Epithelial cell of proximal tubule (primary cell): ENCODE measurements at regions not wholly inside any gene's neighbourhood (a gene's known extent, or its start where the extent isn't known, plus 50 kb on each side); places are given as distances from the start of the nearest gene placed in this dataset.
"Not testable (repeated sequence)": the region's sequence is repeated elsewhere in the genome, so short reads cannot be mapped to it uniquely, and the experiment has no call there.

Experiments
- DNase-seq: peaks from one replicate; pipeline ENCODE4 v3.0.0-alpha.2; 2011; ENCODE audit warnings: low read depth
- H3K4me3 ChIP-seq: 2 replicates; pipeline ENCODE4 v1.5.1; 2011; ENCODE audit warnings: low read depth, mild to moderate bottlenecking, low read length
- TF ChIP-seq, protein P1 (sequence below): conservative IDR thresholded peaks from 2 replicates; pipeline ENCODE4 v1.5.1; 2012; ENCODE audit warnings: low read depth, mild to moderate bottlenecking, low read length

DNA sequence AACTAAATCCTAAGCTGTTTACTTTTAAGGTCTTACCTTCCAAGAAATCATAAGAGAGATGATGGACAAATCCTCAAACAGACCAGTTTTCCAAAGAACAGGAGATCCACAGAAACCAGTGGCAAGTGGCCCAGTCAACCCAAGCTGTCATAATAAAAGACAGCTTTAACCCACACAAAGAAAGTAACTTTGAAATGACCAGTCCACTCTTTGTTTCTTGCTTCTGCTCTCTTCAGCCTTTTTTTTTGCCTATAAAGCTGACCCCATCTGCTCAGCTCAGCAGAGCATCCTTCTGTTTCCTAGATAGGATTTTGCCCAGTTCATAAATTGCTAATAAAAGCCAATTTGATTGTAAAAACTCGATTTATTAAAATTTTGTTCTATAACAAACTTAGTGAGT is 299.4 kb downstream of the OXSM start:
- no peak overlapping the region for H3K4me3 ChIP-seq
- TF ChIP-seq, protein P1, sequence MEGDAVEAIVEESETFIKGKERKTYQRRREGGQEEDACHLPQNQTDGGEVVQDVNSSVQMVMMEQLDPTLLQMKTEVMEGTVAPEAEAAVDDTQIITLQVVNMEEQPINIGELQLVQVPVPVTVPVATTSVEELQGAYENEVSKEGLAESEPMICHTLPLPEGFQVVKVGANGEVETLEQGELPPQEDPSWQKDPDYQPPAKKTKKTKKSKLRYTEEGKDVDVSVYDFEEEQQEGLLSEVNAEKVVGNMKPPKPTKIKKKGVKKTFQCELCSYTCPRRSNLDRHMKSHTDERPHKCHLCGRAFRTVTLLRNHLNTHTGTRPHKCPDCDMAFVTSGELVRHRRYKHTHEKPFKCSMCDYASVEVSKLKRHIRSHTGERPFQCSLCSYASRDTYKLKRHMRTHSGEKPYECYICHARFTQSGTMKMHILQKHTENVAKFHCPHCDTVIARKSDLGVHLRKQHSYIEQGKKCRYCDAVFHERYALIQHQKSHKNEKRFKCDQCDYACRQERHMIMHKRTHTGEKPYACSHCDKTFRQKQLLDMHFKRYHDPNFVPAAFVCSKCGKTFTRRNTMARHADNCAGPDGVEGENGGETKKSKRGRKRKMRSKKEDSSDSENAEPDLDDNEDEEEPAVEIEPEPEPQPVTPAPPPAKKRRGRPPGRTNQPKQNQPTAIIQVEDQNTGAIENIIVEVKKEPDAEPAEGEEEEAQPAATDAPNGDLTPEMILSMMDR = no peak

DNA sequence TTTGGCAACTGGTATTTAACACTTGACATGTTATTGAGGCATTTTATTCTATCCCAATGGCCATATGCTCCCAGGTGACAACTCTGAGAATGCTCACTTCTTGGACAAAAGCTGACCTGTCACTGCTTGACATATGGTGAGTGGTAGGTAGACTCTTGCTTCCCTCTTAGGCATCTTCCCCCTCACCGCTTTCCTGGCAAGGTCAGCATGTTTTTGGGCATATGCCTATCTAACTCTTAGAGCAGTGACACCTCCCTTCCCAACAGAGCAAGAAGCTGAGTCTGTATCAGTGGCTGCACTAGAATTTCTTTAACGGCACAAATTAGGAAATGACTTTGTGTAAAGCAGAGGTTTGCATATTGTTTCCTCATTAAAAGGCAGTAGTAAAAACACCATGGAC is 300.7 kb downstream of the OXSM start:
- TF ChIP-seq, protein P1 = no peak

More for the DNA sequence above, 299.4 kb downstream of the OXSM start:
- DNase-seq = no peak

DNA sequence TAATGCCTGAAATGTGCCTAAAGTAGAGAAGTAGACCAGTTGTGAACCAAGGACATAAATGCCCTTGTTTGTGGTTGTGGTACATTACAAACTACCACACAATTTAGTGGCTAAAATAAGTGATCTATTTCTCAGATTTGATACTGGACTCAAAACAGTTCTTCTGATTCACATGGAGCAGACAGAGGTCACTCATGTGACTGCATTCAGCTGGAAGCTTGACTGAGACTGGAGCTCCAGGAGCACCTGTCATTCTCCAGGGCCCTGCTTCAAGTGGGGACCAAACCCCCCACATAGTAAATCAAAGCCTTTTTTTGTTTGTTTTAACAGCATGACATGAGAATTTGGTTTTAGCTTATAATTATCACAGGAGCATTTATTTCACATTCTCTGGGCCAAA is 301.2 kb downstream of the OXSM start:
- no peak for DNase-seq
- TF ChIP-seq, protein P1 = no peak
- H3K4me3 ChIP-seq = no peak overlapping the region

More for the DNA sequence above, 300.7 kb downstream of the OXSM start:
- DNase-seq = no peak
- H3K4me3 ChIP-seq = no peak overlapping the region

DNA sequence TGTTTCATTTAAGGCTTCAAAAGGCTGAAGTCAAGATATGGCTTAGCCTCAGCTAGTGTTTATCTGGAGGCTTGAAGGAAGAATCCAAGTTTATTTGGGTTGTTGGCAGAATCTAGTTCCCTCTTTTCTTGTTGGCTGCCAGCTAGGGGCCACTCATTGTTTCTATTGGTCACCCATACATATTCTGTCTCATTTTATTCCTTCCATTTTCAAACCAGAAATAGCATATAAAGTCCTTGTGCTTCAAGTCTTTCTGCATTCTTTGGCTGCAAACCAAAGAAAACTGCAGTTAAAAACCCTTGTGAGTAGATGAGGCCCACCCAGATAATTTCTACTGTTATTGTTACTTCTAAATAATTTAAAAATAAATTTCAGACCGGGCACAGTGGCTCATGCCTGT is 301.7 kb downstream of the OXSM start:
- TF ChIP-seq, protein P1 = no peak
- no peak for DNase-seq
- no peak overlapping the region for H3K4me3 ChIP-seq

DNA sequence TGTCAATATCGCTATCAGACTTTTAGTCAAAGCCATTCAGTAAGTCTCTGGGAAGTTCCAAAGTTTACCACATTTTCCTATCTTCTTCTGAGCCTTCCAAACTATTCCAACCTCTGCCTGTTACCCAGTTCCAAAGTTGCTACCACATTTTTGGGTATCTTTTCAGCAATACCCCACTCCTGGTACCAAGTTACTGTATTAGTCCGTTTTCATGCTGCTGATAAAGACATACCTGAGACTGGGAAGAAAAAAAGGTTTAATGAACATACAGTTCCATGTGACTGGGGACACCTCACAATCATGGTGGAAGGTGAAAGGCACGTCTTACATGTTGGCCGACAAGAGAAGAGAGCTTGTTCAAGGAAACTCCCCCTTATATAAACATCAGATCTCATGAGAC is 307.2 kb downstream of the OXSM start:
- H3K4me3 ChIP-seq, DNase-seq: not testable (repeated sequence)

DNA sequence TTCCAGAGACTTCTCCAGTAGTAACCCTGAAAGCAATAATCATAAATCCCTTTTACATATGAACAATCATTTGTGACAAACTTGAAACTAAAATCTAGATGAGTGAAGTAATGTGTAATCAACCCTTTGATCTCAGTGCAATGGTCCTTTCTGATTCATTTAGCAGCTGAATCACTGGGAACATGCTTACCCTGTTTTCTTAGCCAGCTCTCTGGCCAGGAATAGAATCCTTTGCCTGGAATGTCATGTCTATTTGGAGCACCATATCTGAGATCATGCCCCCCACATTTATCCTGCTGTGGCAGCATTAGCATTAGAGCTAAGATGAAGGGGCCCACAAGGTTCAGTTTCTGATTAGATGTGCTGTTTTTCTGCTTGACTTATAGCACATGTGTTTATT is 309.8 kb downstream of the OXSM start:
- TF ChIP-seq, protein P1 = no peak
- no peak overlapping the region for H3K4me3 ChIP-seq
- DNase-seq = peak; percentile 80

DNA sequence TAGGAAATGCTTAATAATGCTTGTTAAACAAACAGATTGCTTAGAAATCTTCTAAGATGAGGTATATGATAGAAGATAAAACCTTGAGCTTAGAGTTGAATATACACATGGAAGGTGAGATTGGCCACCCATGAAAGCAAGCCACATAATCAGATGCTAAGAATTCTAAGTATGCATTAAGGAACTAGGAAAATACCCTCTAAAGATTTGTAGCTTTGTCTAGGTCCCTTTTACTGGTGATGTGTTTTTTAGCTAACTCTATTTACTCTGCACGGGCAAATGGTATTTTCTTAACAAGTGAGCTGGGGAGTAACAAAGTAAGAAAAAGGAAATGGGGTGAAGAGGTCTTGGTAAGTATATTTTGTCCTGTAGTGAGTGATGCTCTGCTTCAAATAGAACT is 310.3 kb downstream of the OXSM start:
- TF ChIP-seq, protein P1 = no peak
- peak; percentile 52 for DNase-seq
- no peak overlapping the region for H3K4me3 ChIP-seq

DNA sequence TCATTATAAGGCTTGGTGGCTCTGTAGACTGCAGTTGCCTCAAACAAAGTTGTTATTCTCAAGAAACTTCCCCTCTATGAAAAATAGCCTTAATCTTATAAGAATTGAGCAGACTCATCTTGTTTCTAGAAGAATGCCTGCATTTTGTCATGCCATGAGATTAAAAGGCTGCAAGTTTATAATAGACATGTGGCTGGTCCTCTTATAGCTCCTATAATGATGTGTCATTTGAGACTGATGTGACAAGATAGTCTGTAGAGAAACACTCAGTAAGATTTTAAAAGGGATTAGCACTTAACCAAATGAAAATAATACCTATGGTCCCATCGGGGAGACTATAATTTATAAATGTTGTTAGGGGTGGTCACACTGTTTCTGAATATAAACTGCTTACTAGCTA is 312.5 kb downstream of the OXSM start:
- H3K4me3 ChIP-seq = no peak overlapping the region
- no peak for DNase-seq
- TF ChIP-seq, protein P1 = no peak
